ENCODE measurements at regions not wholly inside any gene's neighbourhood (a gene's known extent, or its start where the extent isn't known, plus 50 kb on each side); places are given as distances from the start of the nearest gene placed in this dataset.

DNA sequence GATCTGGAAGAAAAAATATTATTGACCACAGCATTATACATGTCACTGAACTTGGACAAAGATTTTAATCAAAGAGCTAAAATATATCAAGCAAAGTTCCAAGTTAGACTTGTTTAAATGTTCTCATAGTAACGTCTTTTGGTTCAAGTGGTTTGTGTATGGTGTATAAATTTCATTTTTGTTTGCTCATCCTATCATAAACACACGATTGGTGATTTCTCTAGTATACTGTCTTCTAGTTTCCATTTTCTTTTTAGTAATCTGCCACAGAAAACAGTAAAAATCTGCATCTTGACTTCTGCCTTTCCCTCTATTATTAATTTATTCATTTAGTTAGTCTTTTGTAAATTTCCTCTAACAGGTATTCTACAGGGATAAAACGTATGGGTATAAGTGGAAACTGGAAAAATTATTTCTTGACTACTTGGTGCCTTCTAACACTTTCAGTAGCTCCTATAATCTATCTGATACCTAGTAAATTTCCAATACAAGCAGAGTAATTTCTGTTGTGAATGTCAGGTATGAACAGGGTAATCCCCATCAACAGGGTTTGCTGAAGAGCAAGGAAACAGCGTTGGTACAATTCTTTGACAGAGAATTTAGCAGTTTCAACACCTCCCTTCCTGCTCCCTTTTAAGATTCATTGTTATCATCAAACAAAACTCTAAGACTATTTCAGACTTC lies 268.0 kb downstream of the PTPRC start:
- no peak for DNase-seq
- Histone ChIP-seq H3K4me3 (no peak overlapping the region), H3K27me3 (ENCODE audit: control insufficient read depth in 3 of 3, insufficient read depth in 3 of 3, low read length in 2 of 3) (no peaks in the 10 kb centered on the region), H3K36me3 (ENCODE audit: control insufficient read depth in 4 of 4, insufficient read depth in 4 of 4, low read length in 4 of 4) (peaks cover 0 to 4% (median under 1%) of the 10 kb centered on the region in 4 donors), H3K9ac (ENCODE audit: insufficient read depth in 1 of 2, low read length in 2 of 2) (no peak overlapping the region), H3K4me1 (ENCODE audit: control insufficient read depth in 5 of 5, insufficient read depth in 5 of 5, low read length in 5 of 5) (peaks cover 4 to 32% (median 8%) of the 10 kb centered on the region in 5 donors), H3K9me3 (ENCODE audit: control insufficient read depth in 4 of 4, insufficient read depth in 3 of 4, low read length in 3 of 4) (no peaks in the 10 kb centered on the region), H3K27ac (ENCODE audit: low read depth in 1 of 2, low read length in 1 of 2) (no peak overlapping the region)
- 58 to 73% methylated on average over 4 of the region's 4 CpGs for whole genome bisulfite sequencing, 2 donors
- no peak for ATAC-seq (ENCODE audit: insufficient read depth, low FRiP score)
- TF ChIP-seq, protein P1, sequence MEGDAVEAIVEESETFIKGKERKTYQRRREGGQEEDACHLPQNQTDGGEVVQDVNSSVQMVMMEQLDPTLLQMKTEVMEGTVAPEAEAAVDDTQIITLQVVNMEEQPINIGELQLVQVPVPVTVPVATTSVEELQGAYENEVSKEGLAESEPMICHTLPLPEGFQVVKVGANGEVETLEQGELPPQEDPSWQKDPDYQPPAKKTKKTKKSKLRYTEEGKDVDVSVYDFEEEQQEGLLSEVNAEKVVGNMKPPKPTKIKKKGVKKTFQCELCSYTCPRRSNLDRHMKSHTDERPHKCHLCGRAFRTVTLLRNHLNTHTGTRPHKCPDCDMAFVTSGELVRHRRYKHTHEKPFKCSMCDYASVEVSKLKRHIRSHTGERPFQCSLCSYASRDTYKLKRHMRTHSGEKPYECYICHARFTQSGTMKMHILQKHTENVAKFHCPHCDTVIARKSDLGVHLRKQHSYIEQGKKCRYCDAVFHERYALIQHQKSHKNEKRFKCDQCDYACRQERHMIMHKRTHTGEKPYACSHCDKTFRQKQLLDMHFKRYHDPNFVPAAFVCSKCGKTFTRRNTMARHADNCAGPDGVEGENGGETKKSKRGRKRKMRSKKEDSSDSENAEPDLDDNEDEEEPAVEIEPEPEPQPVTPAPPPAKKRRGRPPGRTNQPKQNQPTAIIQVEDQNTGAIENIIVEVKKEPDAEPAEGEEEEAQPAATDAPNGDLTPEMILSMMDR (IDR thresholded peaks at IDR 0.05; ENCODE audit: control extremely low read depth, extremely low read depth), result no peak

DNA sequence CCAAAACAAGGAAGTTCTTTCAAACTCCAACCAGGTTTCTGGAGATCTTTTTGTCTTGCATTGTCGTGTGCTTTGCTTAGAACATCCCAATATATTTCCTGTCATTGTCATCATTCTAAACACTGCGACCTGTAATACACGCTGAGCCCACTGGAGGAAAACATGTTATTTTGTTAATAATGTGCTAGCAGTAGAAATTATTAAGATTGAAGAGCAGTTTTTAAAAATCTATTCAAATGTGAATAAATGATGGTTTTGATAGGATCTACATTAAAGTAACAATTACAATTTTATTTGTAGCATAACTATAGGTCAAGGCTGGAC lies 268.5 kb downstream of the PTPRC start:
- WGBS, 2 donors, result 61% methylated on average over 3 of the region's 3 CpGs
- ATAC-seq (ENCODE audit: insufficient read depth, low FRiP score) (no peak), DNase-seq (no peak)
- Histone ChIP-seq H3K27me3 (ENCODE audit: control insufficient read depth in 3 of 3, insufficient read depth in 3 of 3, low read length in 2 of 3) (no peaks in the 10 kb centered on the region), H3K9me3 (ENCODE audit: control insufficient read depth in 4 of 4, insufficient read depth in 3 of 4, low read length in 3 of 4) (no peaks in the 10 kb centered on the region), H3K4me3 (no peak overlapping the region), H3K36me3 (ENCODE audit: control insufficient read depth in 4 of 4, insufficient read depth in 4 of 4, low read length in 4 of 4) (peaks cover 0 to 4% (median under 1%) of the 10 kb centered on the region in 4 donors), H3K27ac (ENCODE audit: low read depth in 1 of 2, low read length in 1 of 2) (no peak overlapping the region), H3K9ac (ENCODE audit: insufficient read depth in 1 of 2, low read length in 2 of 2) (no peak overlapping the region), H3K4me1 (ENCODE audit: control insufficient read depth in 5 of 5, insufficient read depth in 5 of 5, low read length in 5 of 5) (peaks cover 4 to 30% (median 8%) of the 10 kb centered on the region in 5 donors)
- TF ChIP-seq, protein P1 (IDR thresholded peaks at IDR 0.05; ENCODE audit: control extremely low read depth, extremely low read depth), result no peak

DNA sequence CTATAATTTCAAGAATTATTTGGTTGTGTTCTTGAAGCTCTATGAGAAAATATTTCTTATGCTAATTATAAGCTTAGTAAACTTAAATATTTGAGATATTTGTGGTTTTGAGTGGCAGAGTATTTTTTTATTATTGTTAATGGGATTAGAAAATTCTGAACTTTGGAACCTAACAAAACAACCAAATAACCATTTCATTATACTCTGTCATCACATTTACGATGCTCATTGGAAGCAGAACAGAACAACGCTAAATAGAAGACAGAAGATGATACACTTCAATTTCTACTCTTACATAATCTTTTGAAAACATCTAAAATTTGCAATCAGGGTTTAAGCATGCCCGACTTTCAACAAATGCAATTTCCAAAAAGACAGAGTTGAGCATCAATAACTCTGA lies 270.2 kb downstream of the PTPRC start:
- Histone ChIP-seq H3K27me3 (ENCODE audit: control insufficient read depth in 3 of 3, insufficient read depth in 3 of 3, low read length in 2 of 3) (no peaks in the 10 kb centered on the region), H3K36me3 (ENCODE audit: control insufficient read depth in 4 of 4, insufficient read depth in 4 of 4, low read length in 4 of 4) (peaks cover 0 to 4% (median under 1%) of the 10 kb centered on the region in 4 donors), H3K4me3 (no peak overlapping the region), H3K9ac (ENCODE audit: insufficient read depth in 1 of 2, low read length in 2 of 2) (no peak overlapping the region), H3K9me3 (ENCODE audit: control insufficient read depth in 4 of 4, insufficient read depth in 3 of 4, low read length in 3 of 4) (no peaks in the 10 kb centered on the region), H3K27ac (ENCODE audit: low read depth in 1 of 2, low read length in 1 of 2) (no peak overlapping the region), H3K4me1 (ENCODE audit: control insufficient read depth in 5 of 5, insufficient read depth in 5 of 5, low read length in 5 of 5) (peaks cover 0 to 22% (median 4%) of the 10 kb centered on the region in 5 donors)
- DNase-seq, result no peak
- 92% methylated on average over 3 of the region's 3 CpGs for WGBS, 2 donors
- no peak for ATAC-seq (ENCODE audit: insufficient read depth, low FRiP score)
- TF ChIP-seq, protein P1 (IDR thresholded peaks at IDR 0.05; ENCODE audit: control extremely low read depth, extremely low read depth), result no peak

DNA sequence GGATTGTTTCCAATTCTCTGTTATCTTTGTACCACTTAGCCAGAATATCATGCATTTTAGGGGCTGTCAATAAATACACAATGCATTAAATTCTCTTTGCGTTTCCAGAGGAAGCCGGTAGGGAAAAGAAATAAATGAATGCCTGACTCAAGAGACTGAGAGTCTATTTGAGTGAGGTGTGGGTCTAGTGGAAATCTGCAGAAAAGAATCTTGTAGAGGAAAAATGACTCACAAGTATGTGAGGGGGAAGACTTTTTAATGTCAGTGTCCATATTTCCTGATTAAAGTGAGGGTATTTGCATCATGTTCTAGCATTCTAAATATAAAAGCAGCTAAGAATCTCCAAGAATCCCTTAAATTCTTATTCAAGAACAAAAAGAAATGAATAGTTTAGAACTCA lies 271.1 kb downstream of the PTPRC start:
- TF ChIP-seq, protein P1 (IDR thresholded peaks at IDR 0.05; ENCODE audit: control extremely low read depth, extremely low read depth), result no peak
- Histone ChIP-seq H3K4me1 (ENCODE audit: control insufficient read depth in 5 of 5, insufficient read depth in 5 of 5, low read length in 5 of 5) (peaks cover 0 to 12% (median 4%) of the 10 kb centered on the region in 5 donors), H3K27me3 (ENCODE audit: control insufficient read depth in 3 of 3, insufficient read depth in 3 of 3, low read length in 2 of 3) (no peaks in the 10 kb centered on the region), H3K27ac (ENCODE audit: low read depth in 1 of 2, low read length in 1 of 2) (no peak overlapping the region), H3K36me3 (ENCODE audit: control insufficient read depth in 4 of 4, insufficient read depth in 4 of 4, low read length in 4 of 4) (peaks cover 0 to 4% (median under 1%) of the 10 kb centered on the region in 4 donors), H3K4me3 (no peak overlapping the region), H3K9me3 (ENCODE audit: control insufficient read depth in 4 of 4, insufficient read depth in 3 of 4, low read length in 3 of 4) (no peaks in the 10 kb centered on the region), H3K9ac (ENCODE audit: insufficient read depth in 1 of 2, low read length in 2 of 2) (no peak overlapping the region)
- WGBS, 2 donors, result 60 to 76% methylated on average over 2 of the region's 2 CpGs
- DNase-seq (no peak), ATAC-seq (ENCODE audit: insufficient read depth, low FRiP score) (no peak)

All from lung (tissue), 11 donors.